Uterus (tissue), 3 donors: ENCODE measurements at regions not wholly inside any gene's neighbourhood (a gene's known extent, or its start where the extent isn't known, plus 50 kb on each side); places are given as distances from the start of the nearest gene placed in this dataset.

Experiments
- DNase-seq, 2 donors: peaks; one replicate each; pipeline ENCODE4 v3.0.0-alpha.2; 2019 to 2020
- H3K27ac ChIP-seq, 2 donors: fragments of 200-600 bp; sonication (generic); 1 replicate in 1 of 2; 2 replicates in 1 of 2; pipeline ENCODE4 v1.5.1; 2016 to 2018
- H3K27me3 ChIP-seq, 2 donors: fragments of 200-600 bp; sonication (generic); one replicate each; pipeline ENCODE4 v1.5.1; 2018 to 2019; ENCODE audit warnings: control low read depth in 1 of 2
- H3K36me3 ChIP-seq, 2 donors: fragments of 200-600 bp; sonication (generic); one replicate each; pipeline ENCODE4 v1.5.1; 2019; ENCODE audit warnings: control low read depth in 1 of 2
- H3K4me1 ChIP-seq, 2 donors: fragments of 200-600 bp; sonication (generic); one replicate each; pipeline ENCODE4 v1.5.1; 2018 to 2019; ENCODE audit warnings: control low read depth in 1 of 2
- H3K4me3 ChIP-seq, 2 donors: fragments of 200-600 bp; sonication (generic); 1 replicate in 1 of 2; 2 replicates in 1 of 2; pipeline ENCODE4 v1.5.1; 2018 to 2019; ENCODE audit warnings: mild to moderate bottlenecking in 1 of 2
- H3K9me3 ChIP-seq, 2 donors: fragments of 200-600 bp; sonication (generic); one replicate each; pipeline ENCODE4 v1.5.1; 2019; ENCODE audit warnings: control low read depth in 1 of 2
- POLR2A ChIP-seq, 2 donors: fragments of 450-650 bp; IDR thresholded peaks; one replicate each; pipeline ENCODE4 v1.6.1; 2016; ENCODE audit warnings: antibody characterized with exemption in 2 of 2, mild to moderate bottlenecking in 1 of 2, moderate library complexity in 1 of 2
- intact Hi-C: fragments of 100-400 bp; cut with DNase I; formaldehyde crosslinking; loops from one replicate; pipeline ENCODE4 v1.15.1; 2023; ENCODE audit warnings: low total_unique reads
- TF ChIP-seq, protein P1 (sequence below), 4 experiments: fragments of 200-600 bp in 2 of 4; fragments of 450-650 bp in 2 of 4; sonication (generic) in 2 of 4; IDR thresholded peaks; one replicate each; pipeline ENCODE4 v1.5.1; 2016 to 2019; ENCODE audit warnings: antibody characterized with exemption in 4 of 4, mild to moderate bottlenecking in 2 of 4, moderate library complexity in 1 of 4
- donor health status: DM: yes; HTN: yes; CAD: no.

DNA sequence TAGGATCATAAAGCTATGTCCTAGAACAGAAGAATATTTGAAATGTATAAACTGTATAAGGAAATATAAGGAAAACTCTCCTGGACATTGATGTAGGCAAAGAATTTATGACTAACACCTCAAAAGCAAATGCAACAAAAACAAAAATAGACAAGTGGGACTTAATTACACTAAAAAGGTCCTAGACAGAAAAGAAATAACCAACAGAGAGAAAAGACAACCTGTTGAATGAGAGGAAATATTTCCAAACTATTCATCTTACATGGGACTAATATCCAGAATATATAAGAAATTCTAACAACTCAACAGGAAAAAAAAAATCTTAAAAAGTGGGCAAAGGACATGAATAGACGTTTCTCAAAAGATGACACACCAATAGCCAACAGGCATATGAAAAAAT, 54.4 kb upstream of the PRDX4 start:
- intact Hi-C loops: no loop called here
- Histone ChIP-seq H3K27me3 (no peaks in the 10 kb centered on the region), H3K4me1 (no peaks in the 10 kb centered on the region), H3K9me3 (no peaks in the 10 kb centered on the region), H3K4me3 (no peak overlapping the region), H3K36me3 (no peaks in the 10 kb centered on the region), H3K27ac (no peak overlapping the region)
- no peak for DNase-seq
- TF ChIP-seq, protein P1, sequence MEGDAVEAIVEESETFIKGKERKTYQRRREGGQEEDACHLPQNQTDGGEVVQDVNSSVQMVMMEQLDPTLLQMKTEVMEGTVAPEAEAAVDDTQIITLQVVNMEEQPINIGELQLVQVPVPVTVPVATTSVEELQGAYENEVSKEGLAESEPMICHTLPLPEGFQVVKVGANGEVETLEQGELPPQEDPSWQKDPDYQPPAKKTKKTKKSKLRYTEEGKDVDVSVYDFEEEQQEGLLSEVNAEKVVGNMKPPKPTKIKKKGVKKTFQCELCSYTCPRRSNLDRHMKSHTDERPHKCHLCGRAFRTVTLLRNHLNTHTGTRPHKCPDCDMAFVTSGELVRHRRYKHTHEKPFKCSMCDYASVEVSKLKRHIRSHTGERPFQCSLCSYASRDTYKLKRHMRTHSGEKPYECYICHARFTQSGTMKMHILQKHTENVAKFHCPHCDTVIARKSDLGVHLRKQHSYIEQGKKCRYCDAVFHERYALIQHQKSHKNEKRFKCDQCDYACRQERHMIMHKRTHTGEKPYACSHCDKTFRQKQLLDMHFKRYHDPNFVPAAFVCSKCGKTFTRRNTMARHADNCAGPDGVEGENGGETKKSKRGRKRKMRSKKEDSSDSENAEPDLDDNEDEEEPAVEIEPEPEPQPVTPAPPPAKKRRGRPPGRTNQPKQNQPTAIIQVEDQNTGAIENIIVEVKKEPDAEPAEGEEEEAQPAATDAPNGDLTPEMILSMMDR (IDR thresholded peaks at IDR 0.05): no peak
- TF ChIP-seq POLR2A (IDR thresholded peaks at IDR 0.05): no peak

DNA sequence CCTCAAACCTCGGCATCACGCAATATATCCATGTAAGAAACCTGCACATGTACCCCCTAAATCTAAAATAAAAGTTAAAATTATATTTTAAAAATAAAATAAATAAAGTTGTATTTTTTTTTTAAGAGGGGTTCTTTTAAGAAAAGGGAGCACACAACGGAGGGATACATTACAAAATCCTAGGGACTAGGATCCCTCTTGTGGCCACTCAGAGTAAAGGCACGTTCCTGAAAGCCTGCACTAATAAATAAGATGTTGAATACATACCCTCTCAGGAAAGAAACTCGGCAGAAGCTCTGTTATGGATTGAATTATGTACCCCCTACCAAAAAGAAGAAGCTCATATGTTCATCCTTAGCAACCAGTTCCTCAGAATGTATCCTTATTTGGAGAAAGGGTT, 50.9 kb upstream of the PRDX4 start:
- intact Hi-C loops: no loop called here
- Histone ChIP-seq H3K27ac (no peak overlapping the region), H3K36me3 (no peaks in the 10 kb centered on the region), H3K9me3 (no peaks in the 10 kb centered on the region), H3K4me1 (no peaks in the 10 kb centered on the region), H3K4me3 (no peak overlapping the region), H3K27me3 (no peaks in the 10 kb centered on the region)
- DNase-seq: no peak
- TF ChIP-seq, protein P1 (IDR thresholded peaks at IDR 0.05): peak; percentile 19 to 33 (median 26)
- no peak for TF ChIP-seq POLR2A (IDR thresholded peaks at IDR 0.05)
